CD14-positive monocyte (primary cell): ENCODE measurements at regions not wholly inside any gene's neighbourhood (a gene's known extent, or its start where the extent isn't known, plus 50 kb on each side); places are given as distances from the start of the nearest gene placed in this dataset.

Experiments used
- DNase-seq, 3 donors: peaks; one replicate each; pipeline ENCODE4 v3.0.0-alpha.2; 2011 to 2022
- H2AFZ ChIP-seq: 2 replicates; pipeline ENCODE4 v1.6.0; 2012; ENCODE audit warnings: mild to moderate bottlenecking, low read depth, low read length, inconsistent platforms; ENCODE audit not compliant: insufficient read depth, poor library complexity, severe bottlenecking
- H3K27ac ChIP-seq, 2 donors: 1 replicate in 1 of 2; 2 replicates in 1 of 2; pipeline ENCODE4 v1.5.1; 2012 to 2013; ENCODE audit warnings: low read length in 2 of 2, control low read depth in 1 of 2, inconsistent platforms in 1 of 2, low read depth in 1 of 2, mild to moderate bottlenecking in 1 of 2
- H3K27me3 ChIP-seq, 2 donors: one replicate each; pipeline versions ENCODE4 v1.6.0 to v1.6.1; 2011 to 2013; ENCODE audit warnings: low read length in 2 of 2; ENCODE audit not compliant: control insufficient read depth in 2 of 2, insufficient read depth in 2 of 2
- H3K36me3 ChIP-seq, 2 donors: replicated peaks in 1 of 2; 1 replicate in 1 of 2; 2 replicates in 1 of 2; pipeline versions ENCODE4 v1.5.1 to v1.6.1; 2012 to 2013; ENCODE audit warnings: low read length in 2 of 2, control low read depth in 1 of 2, inconsistent platforms in 1 of 2, mild to moderate bottlenecking in 1 of 2; ENCODE audit not compliant: insufficient read depth in 2 of 2, control insufficient read depth in 1 of 2
- H3K4me1 ChIP-seq, 2 donors: 1 replicate in 1 of 2; 2 replicates in 1 of 2; pipeline versions ENCODE4 v1.5.1 to v1.6.1; 2012 to 2013; ENCODE audit warnings: low read length in 2 of 2, control low read depth in 1 of 2, inconsistent platforms in 1 of 2, mild to moderate bottlenecking in 1 of 2, moderate library complexity in 1 of 2; ENCODE audit not compliant: insufficient read depth in 2 of 2, control insufficient read depth in 1 of 2
- H3K4me2 ChIP-seq: replicated peaks from 2 replicates; pipeline ENCODE3; 2012; ENCODE audit warnings: low read length, moderate library complexity, mild to moderate bottlenecking; ENCODE audit not compliant: poor library complexity, severe bottlenecking; ENCODE audit errors: extremely low read depth
- H3K4me3 ChIP-seq, 3 experiments: fragments of 200-600 bp in 1 of 3; sonication (generic) in 1 of 3; replicated peaks in 1 of 3; 1 replicate in 2 of 3; 2 replicates in 1 of 3; pipeline ENCODE4 v1.5.1; 2011 to 2013; ENCODE audit warnings: low read length in 3 of 3, mild to moderate bottlenecking in 3 of 3, control low read depth in 2 of 3, low read depth in 2 of 3, inconsistent platforms in 1 of 3, moderate library complexity in 1 of 3
- H3K79me2 ChIP-seq: 2 replicates; pipeline ENCODE4 v1.6.0; 2012; ENCODE audit warnings: mild to moderate bottlenecking, control low read depth, inconsistent platforms, low read length, moderate library complexity; ENCODE audit not compliant: insufficient read depth
- H3K9ac ChIP-seq: 2 replicates; pipeline ENCODE4 v1.6.0; 2017; ENCODE audit warnings: low read length, mild to moderate bottlenecking; ENCODE audit not compliant: insufficient read depth, poor library complexity, severe bottlenecking
- H3K9me3 ChIP-seq, 2 donors: replicated peaks in 1 of 2; 1 replicate in 1 of 2; 2 replicates in 1 of 2; pipeline versions ENCODE4 v1.5.1 to v1.6.1; 2012 to 2013; ENCODE audit warnings: low read length in 2 of 2, control low read depth in 1 of 2; ENCODE audit not compliant: control insufficient read depth in 1 of 2, insufficient read depth in 1 of 2
- H4K20me1 ChIP-seq: 2 replicates; pipeline ENCODE4 v1.6.0; 2012; ENCODE audit warnings: mild to moderate bottlenecking, low read length, control low read depth, moderate library complexity; ENCODE audit not compliant: insufficient read depth
- H3K27ac Mint-ChIP-seq, 7 donors: one replicate each; pipeline ENCODE4 v1.8.0; 2020; ENCODE audit warnings: mild to moderate bottlenecking in 7 of 7, mixed read lengths in 7 of 7, moderate library complexity in 6 of 7, inconsistent platforms in 2 of 7
- H3K27me3 Mint-ChIP-seq, 3 donors: one replicate each; pipeline ENCODE4 v1.8.0; 2021 to 2022; ENCODE audit warnings: low read depth in 3 of 3, mild to moderate bottlenecking in 3 of 3, mixed read lengths in 3 of 3, moderate library complexity in 3 of 3, inconsistent platforms in 1 of 3
- H3K36me3 Mint-ChIP-seq, 2 donors: one replicate each; pipeline ENCODE4 v1.8.0; 2020; ENCODE audit warnings: mixed read lengths in 2 of 2, inconsistent platforms in 1 of 2, mild to moderate bottlenecking in 1 of 2
- H3K4me1 Mint-ChIP-seq: one replicate; pipeline ENCODE4 v1.8.0; 2020; ENCODE audit warnings: mild to moderate bottlenecking, mixed read lengths
- H3K4me3 Mint-ChIP-seq, 2 donors: one replicate each; pipeline ENCODE4 v1.8.0; 2020; ENCODE audit warnings: mild to moderate bottlenecking in 2 of 2, mixed read lengths in 2 of 2, moderate library complexity in 1 of 2
- H3K9me3 Mint-ChIP-seq, 7 donors: one replicate each; pipeline ENCODE4 v1.8.0; 2020 to 2022; ENCODE audit warnings: mixed read lengths in 7 of 7, mild to moderate bottlenecking in 6 of 7, moderate library complexity in 6 of 7, inconsistent platforms in 2 of 7
- WGBS: methylation state at CpG from one replicate; pipeline ENCODE4 v1.1.5; 2013; ENCODE audit warnings: missing lambda C conversion rate; ENCODE audit not compliant: insufficient coverage; 5-methylcytosine and 5-hydroxymethylcytosine counted together
- intact Hi-C, 2 donors: fragments of 100-400 bp; cut with micrococcal nuclease; formaldehyde crosslinking; loops; one replicate each; pipeline versions ENCODE4 v1.15.0 to v1.15.1; 2023
- TF ChIP-seq, protein P1 (sequence below): fragments of 200-600 bp; IDR thresholded peaks from one replicate; pipeline ENCODE4 v1.8.0; 2022; ENCODE audit warnings: antibody characterized with exemption, mild to moderate bottlenecking

DNA sequence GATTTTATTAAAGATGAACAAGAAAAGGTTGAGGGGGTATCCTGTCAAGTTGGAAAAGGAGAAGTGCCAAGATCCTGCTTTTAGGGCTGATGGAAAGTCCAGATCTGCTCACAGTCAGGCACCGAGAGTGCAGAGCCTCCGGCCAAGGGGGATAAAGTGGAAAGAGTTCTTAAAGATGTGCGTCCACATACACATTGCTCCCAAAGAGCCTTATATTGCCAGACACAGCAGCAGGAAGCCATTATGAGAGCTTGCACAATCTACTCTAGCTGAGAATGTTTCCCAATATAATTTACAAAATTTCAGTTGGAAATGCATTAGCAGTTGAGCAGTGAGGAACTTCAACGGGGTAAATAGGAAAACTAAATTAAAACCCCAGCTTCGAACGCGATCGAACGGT is 95.6 kb downstream of the SALL1 start:
- H3K4me3 ChIP-seq: no peak overlapping the region
- no peak overlapping the region for H3K4me3 Mint-ChIP-seq
- H3K27me3 Mint-ChIP-seq: peaks cover 11 to 14% (median 14%) of the 10 kb centered on the region in 3 donors
- H3K27me3 ChIP-seq: no peaks in the 10 kb centered on the region
- H3K9me3 ChIP-seq: peaks cover 0 to 6% of the 10 kb centered on the region in 2 donors
- DNase-seq: no peak
- no peak overlapping the region for H3K9ac ChIP-seq
- peaks cover 0 to 3% of the 10 kb centered on the region in 2 donors for H3K4me1 ChIP-seq
- H3K4me1 Mint-ChIP-seq: peaks cover 15% of the 10 kb centered on the region
- no peaks in the 10 kb centered on the region for H4K20me1 ChIP-seq
- TF ChIP-seq, protein P1, sequence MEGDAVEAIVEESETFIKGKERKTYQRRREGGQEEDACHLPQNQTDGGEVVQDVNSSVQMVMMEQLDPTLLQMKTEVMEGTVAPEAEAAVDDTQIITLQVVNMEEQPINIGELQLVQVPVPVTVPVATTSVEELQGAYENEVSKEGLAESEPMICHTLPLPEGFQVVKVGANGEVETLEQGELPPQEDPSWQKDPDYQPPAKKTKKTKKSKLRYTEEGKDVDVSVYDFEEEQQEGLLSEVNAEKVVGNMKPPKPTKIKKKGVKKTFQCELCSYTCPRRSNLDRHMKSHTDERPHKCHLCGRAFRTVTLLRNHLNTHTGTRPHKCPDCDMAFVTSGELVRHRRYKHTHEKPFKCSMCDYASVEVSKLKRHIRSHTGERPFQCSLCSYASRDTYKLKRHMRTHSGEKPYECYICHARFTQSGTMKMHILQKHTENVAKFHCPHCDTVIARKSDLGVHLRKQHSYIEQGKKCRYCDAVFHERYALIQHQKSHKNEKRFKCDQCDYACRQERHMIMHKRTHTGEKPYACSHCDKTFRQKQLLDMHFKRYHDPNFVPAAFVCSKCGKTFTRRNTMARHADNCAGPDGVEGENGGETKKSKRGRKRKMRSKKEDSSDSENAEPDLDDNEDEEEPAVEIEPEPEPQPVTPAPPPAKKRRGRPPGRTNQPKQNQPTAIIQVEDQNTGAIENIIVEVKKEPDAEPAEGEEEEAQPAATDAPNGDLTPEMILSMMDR: no peak
- H3K4me2 ChIP-seq: no peak overlapping the region
- H3K79me2 ChIP-seq: no peaks in the 10 kb centered on the region
- no peak overlapping the region for H3K27ac Mint-ChIP-seq
- H3K9me3 Mint-ChIP-seq: peaks cover 2 to 10% (median 5%) of the 10 kb centered on the region in 7 donors
- H3K36me3 ChIP-seq: no peaks in the 10 kb centered on the region
- no peak overlapping the region for H2AFZ ChIP-seq
- WGBS: 53% methylated on average over 3 of the region's 9 CpGs
- H3K36me3 Mint-ChIP-seq: no peaks in the 10 kb centered on the region
- intact Hi-C loops: no loop called here
- H3K27ac ChIP-seq: no peak overlapping the region

DNA sequence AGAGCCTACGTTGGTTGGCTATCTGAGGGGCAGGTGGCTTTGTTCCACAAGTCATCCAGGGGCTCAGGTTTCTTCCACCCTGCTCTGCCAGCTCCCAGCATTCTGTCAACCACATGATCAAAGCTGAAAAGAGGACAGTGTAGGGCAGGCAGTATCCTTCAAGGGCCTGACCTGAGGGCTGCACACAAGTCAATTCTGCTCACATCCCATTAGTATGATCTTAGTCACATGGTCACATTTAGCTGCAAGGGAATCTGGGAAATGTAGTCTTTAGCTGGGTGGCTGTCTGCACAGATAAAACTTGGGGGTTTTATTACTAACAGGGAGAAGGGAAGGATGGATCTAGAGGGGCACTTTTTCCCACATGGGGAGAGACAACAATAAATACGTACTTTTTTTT is 97.3 kb downstream of the SALL1 start:
- Mint-ChIP-seq H3K36me3 (no peaks in the 10 kb centered on the region), H3K4me3 (no peak overlapping the region), H3K4me1 (peaks cover 15% of the 10 kb centered on the region), H3K9me3 (peaks cover 2 to 10% (median 5%) of the 10 kb centered on the region in 7 donors), H3K27me3 (peaks cover 7 to 16% (median 10%) of the 10 kb centered on the region in 3 donors), H3K27ac (no peak overlapping the region)
- no peaks in the 10 kb centered on the region for H3K27me3 ChIP-seq
- intact Hi-C loops: no loop called here
- peaks cover 0 to 6% of the 10 kb centered on the region in 2 donors for H3K9me3 ChIP-seq
- H4K20me1 ChIP-seq: no peaks in the 10 kb centered on the region
- no peak overlapping the region for H2AFZ ChIP-seq
- no peaks in the 10 kb centered on the region for H3K79me2 ChIP-seq
- H3K36me3 ChIP-seq: no peaks in the 10 kb centered on the region
- WGBS: 80% methylated on average over 1 of the region's 2 CpGs
- H3K4me3 ChIP-seq: no peak overlapping the region
- H3K4me1 ChIP-seq: peaks cover 0 to 3% of the 10 kb centered on the region in 2 donors
- DNase-seq: no peak
- TF ChIP-seq, protein P1: no peak
- no peak overlapping the region for H3K27ac ChIP-seq
- no peak overlapping the region for H3K9ac ChIP-seq
- no peak overlapping the region for H3K4me2 ChIP-seq
